ENCODE measurements at regions not wholly inside any gene's neighbourhood (a gene's known extent, or its start where the extent isn't known, plus 50 kb on each side); places are given as distances from the start of the nearest gene placed in this dataset.

- no peak for TF ChIP-seq CTCF (IDR thresholded peaks at IDR 0.05; ENCODE audit: low read depth, low read length, missing control alignments)
- in situ Hi-C loops (cut with HindIII; ENCODE audit: low sequenced_read_pairs): no loop called here
- no peak overlapping the region for H3K4me3 ChIP-seq (ENCODE audit: low read depth, low read length)
- no peak for DNase-seq (ENCODE audit: low read depth)
Measured at GRCh38 chr4:180694875-180695274, 1548.3 kb upstream of the TENM3 start.

GRCh38 chr4:180695851-180696250, 1547.4 kb upstream of the TENM3 start:
- no peak for TF ChIP-seq CTCF (IDR thresholded peaks at IDR 0.05; ENCODE audit: low read depth, low read length, missing control alignments)
- DNase-seq (ENCODE audit: low read depth): peak; percentile 97
- H3K4me3 ChIP-seq (ENCODE audit: low read depth, low read length): no peak overlapping the region
- in situ Hi-C loops (cut with HindIII; ENCODE audit: low sequenced_read_pairs): no loop called here

GRCh38 chr4:180696460-180697092, 1546.6 kb upstream of the TENM3 start:
- no peak for DNase-seq (ENCODE audit: low read depth)
- H3K4me3 ChIP-seq (ENCODE audit: low read depth, low read length): no peak overlapping the region
- in situ Hi-C loops (cut with HindIII; ENCODE audit: low sequenced_read_pairs): no loop called here
- TF ChIP-seq CTCF (IDR thresholded peaks at IDR 0.05; ENCODE audit: low read depth, low read length, missing control alignments): no peak

GRCh38 chr4:180698550-180699195, 1544.5 kb upstream of the TENM3 start:
- no peak for DNase-seq (ENCODE audit: low read depth)
- in situ Hi-C loops (cut with HindIII; ENCODE audit: low sequenced_read_pairs): no loop called here
- TF ChIP-seq CTCF (IDR thresholded peaks at IDR 0.05; ENCODE audit: low read depth, low read length, missing control alignments): no peak
- no peak overlapping the region for H3K4me3 ChIP-seq (ENCODE audit: low read depth, low read length)

GRCh38 chr4:180706766-180707165, 1536.4 kb upstream of the TENM3 start:
- H3K4me3 ChIP-seq (ENCODE audit: low read depth, low read length): no peak overlapping the region
- in situ Hi-C loops (cut with HindIII; ENCODE audit: low sequenced_read_pairs): no loop called here
- no peak for DNase-seq (ENCODE audit: low read depth)
- TF ChIP-seq CTCF (IDR thresholded peaks at IDR 0.05; ENCODE audit: low read depth, low read length, missing control alignments): no peak

- no peak overlapping the region for H3K4me3 ChIP-seq (ENCODE audit: low read depth, low read length)
- TF ChIP-seq CTCF (IDR thresholded peaks at IDR 0.05; ENCODE audit: low read depth, low read length, missing control alignments): no peak
- in situ Hi-C loops (cut with HindIII; ENCODE audit: low sequenced_read_pairs): no loop called here
- DNase-seq (ENCODE audit: low read depth): no peak
Measured at GRCh38 chr4:180710628-180711337, 1532.4 kb upstream of the TENM3 start.

Data from astrocyte of the cerebellum (primary cell).